Colonic mucosa (tissue), 4 donors: ENCODE measurements at regions not wholly inside any gene's neighbourhood (a gene's known extent, or its start where the extent isn't known, plus 50 kb on each side); places are given as distances from the start of the nearest gene placed in this dataset.

Experiments used
- DNase-seq: peaks from one replicate; pipeline ENCODE4 v3.0.0-alpha.2; 2020
- H3K27ac ChIP-seq: fragments of 200-600 bp; one replicate; pipeline ENCODE4 v1.8.0; 2021
- H3K27me3 ChIP-seq: fragments of 200-600 bp; one replicate; pipeline ENCODE4 v1.8.0; 2021
- H3K36me3 ChIP-seq: fragments of 200-600 bp; one replicate; pipeline ENCODE4 v1.8.0; 2021
- H3K4me1 ChIP-seq: fragments of 200-600 bp; one replicate; pipeline ENCODE4 v1.8.0; 2021; ENCODE audit warnings: mild to moderate bottlenecking
- H3K4me3 ChIP-seq: fragments of 200-600 bp; one replicate; pipeline ENCODE4 v1.8.0; 2021
- H3K9ac ChIP-seq, 2 donors: one replicate each; pipeline ENCODE4 v1.7.0; 2013; ENCODE audit warnings: control low read depth in 2 of 2, low read depth in 2 of 2, low read length in 2 of 2
- H3K9me3 ChIP-seq: fragments of 200-600 bp; one replicate; pipeline ENCODE4 v1.8.0; 2021
- CTCF ChIP-seq: fragments of 200-600 bp; IDR thresholded peaks from one replicate; pipeline ENCODE4 v1.8.0; 2022; ENCODE audit warnings: antibody characterized with exemption, mild to moderate bottlenecking
- intact Hi-C: fragments of 100-400 bp; cut with DNase I; formaldehyde crosslinking; loops from one replicate; pipeline ENCODE4 v1.14.1; 2022
- donor health status: healthy.
- donor health status: DM: no; HTN: no; CAD: no.
- donor health status: DM: no; HTN: no; CAD: no.

GRCh38 chr12:17609153-17609552, 480.8 kb downstream of the RERGL start:
- DNase-seq: no peak
- H3K27me3 ChIP-seq: no peaks in the 10 kb centered on the region
- TF ChIP-seq CTCF: no peak
- no peaks in the 10 kb centered on the region for H3K4me1 ChIP-seq
- no peaks in the 10 kb centered on the region for H3K9me3 ChIP-seq
- H3K36me3 ChIP-seq: no peaks in the 10 kb centered on the region
- no peak overlapping the region for H3K27ac ChIP-seq
- H3K9ac ChIP-seq: no peak overlapping the region
- H3K4me3 ChIP-seq: no peak overlapping the region
- intact Hi-C loops: no loop called here

- Histone ChIP-seq H3K9me3 (no peaks in the 10 kb centered on the region), H3K9ac (no peak overlapping the region), H3K36me3 (no peaks in the 10 kb centered on the region), H3K4me3 (no peak overlapping the region), H3K27me3 (no peaks in the 10 kb centered on the region), H3K27ac (no peak overlapping the region), H3K4me1 (no peaks in the 10 kb centered on the region)
- no peak for TF ChIP-seq CTCF
- intact Hi-C loops: no loop called here
- DNase-seq: no peak
Measured at GRCh38 chr12:17595111-17595510, 494.9 kb downstream of the RERGL start.

- intact Hi-C loops: no loop called here
Measured at GRCh38 chr12:17593715-17594406, 496.1 kb downstream of the RERGL start.

GRCh38 chr12:17592472-17592871, 497.5 kb downstream of the RERGL start:
- no peaks in the 10 kb centered on the region for H3K4me1 ChIP-seq

More at GRCh38 chr12:17593715-17594406, 496.1 kb downstream of the RERGL start:
- Histone ChIP-seq H3K9me3 (no peaks in the 10 kb centered on the region), H3K9ac (no peak overlapping the region), H3K36me3 (no peaks in the 10 kb centered on the region), H3K27me3 (no peaks in the 10 kb centered on the region), H3K27ac (no peak overlapping the region), H3K4me3 (no peak overlapping the region), H3K4me1 (no peaks in the 10 kb centered on the region)
- DNase-seq: no peak
- no peak for TF ChIP-seq CTCF

GRCh38 chr12:17591005-17591681, 498.9 kb downstream of the RERGL start:
- Histone ChIP-seq H3K9me3 (no peaks in the 10 kb centered on the region), H3K4me3 (no peak overlapping the region), H3K4me1 (no peaks in the 10 kb centered on the region), H3K27me3 (no peaks in the 10 kb centered on the region), H3K36me3 (no peaks in the 10 kb centered on the region), H3K9ac (no peak overlapping the region), H3K27ac (no peak overlapping the region)
- intact Hi-C loops: no loop called here
- TF ChIP-seq CTCF: no peak
- no peak for DNase-seq

More at GRCh38 chr12:17592472-17592871, 497.5 kb downstream of the RERGL start:
- no peak for TF ChIP-seq CTCF
- H3K27me3 ChIP-seq: no peaks in the 10 kb centered on the region
- H3K9ac ChIP-seq: no peak overlapping the region
- intact Hi-C loops: no loop called here
- DNase-seq: no peak
- H3K9me3 ChIP-seq: no peaks in the 10 kb centered on the region
- H3K36me3 ChIP-seq: no peaks in the 10 kb centered on the region
- H3K27ac ChIP-seq: no peak overlapping the region
- H3K4me3 ChIP-seq: no peak overlapping the region
